Cardiac muscle cell (in vitro differentiated cells and primary cell): ENCODE measurements at regions not wholly inside any gene's neighbourhood (a gene's known extent, or its start where the extent isn't known, plus 50 kb on each side); places are given as distances from the start of the nearest gene placed in this dataset.

Experiments
- DNase-seq, 2 donors: peaks; one replicate each; pipeline versions ENCODE4 v3.0.0 to v3.0.0-alpha.2; 2010 to 2017; ENCODE audit warnings: low read depth in 1 of 2, low spot score in 1 of 2
- H3K27ac ChIP-seq: fragments of 200-600 bp; sonication (generic); 2 replicates; pipeline ENCODE4 v1.5.1; 2016
- H3K27me3 ChIP-seq: fragments of 200-600 bp; sonication (generic); 2 replicates; pipeline ENCODE4 v1.6.0; 2016; ENCODE audit warnings: control low read depth
- H3K36me3 ChIP-seq: fragments of 200-600 bp; sonication (generic); 2 replicates; pipeline ENCODE4 v1.5.1; 2016; ENCODE audit warnings: control low read depth
- H3K4me1 ChIP-seq: fragments of 200-600 bp; sonication (generic); 2 replicates; pipeline ENCODE4 v1.8.1; 2017; ENCODE audit warnings: low read depth, mild to moderate bottlenecking, mixed run types
- H3K4me3 ChIP-seq: fragments of 200-600 bp; sonication (generic); 2 replicates; pipeline ENCODE4 v1.5.1; 2016; ENCODE audit warnings: mild to moderate bottlenecking
- H3K9me3 ChIP-seq: fragments of 200-600 bp; sonication (generic); 2 replicates; pipeline ENCODE4 v1.5.1; 2017; ENCODE audit warnings: low read depth, mild to moderate bottlenecking, control low read depth
- TF ChIP-seq, protein P1 (sequence below): IDR thresholded peaks from 2 replicates; pipeline ENCODE4 v1.5.1; 2012; ENCODE audit warnings: low read depth, mild to moderate bottlenecking, low read length

DNA sequence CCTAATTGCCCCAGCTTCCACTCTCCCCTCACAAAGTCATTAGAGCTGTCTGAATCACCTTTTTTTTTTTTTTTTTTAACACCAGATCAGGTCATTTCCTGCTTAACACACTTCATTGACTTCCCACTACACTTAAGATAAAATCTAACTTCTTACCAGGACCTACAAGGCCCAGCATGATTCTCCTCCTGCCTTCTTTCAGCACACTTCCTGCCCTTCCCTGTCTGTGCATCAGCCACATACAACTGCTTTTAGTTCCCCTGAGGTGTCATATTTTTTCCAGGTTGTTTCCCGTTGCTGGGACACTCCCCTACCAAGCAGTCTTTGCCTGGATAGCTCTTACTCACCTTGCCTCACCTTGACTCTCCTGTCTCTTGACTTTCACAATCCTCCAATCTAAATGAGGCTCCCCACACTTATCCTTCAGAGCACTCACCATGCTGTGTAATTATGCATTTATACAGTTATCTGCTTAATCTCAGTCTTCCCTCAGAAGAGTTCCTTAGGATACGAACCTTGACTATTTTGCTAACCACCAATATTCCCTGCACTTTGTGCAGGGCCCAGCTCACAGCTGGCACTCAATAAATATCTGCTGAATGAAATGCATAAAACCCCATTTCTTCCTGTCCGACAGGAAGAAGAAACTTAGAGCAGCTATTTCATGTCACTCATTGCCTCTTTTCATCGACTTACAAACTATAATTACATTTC is 96.6 kb upstream of the AKIP1 start:
- H3K27ac ChIP-seq, result no peak overlapping the region
- H3K4me1 ChIP-seq, result peaks cover 27% of the 10 kb centered on the region
- TF ChIP-seq, protein P1, sequence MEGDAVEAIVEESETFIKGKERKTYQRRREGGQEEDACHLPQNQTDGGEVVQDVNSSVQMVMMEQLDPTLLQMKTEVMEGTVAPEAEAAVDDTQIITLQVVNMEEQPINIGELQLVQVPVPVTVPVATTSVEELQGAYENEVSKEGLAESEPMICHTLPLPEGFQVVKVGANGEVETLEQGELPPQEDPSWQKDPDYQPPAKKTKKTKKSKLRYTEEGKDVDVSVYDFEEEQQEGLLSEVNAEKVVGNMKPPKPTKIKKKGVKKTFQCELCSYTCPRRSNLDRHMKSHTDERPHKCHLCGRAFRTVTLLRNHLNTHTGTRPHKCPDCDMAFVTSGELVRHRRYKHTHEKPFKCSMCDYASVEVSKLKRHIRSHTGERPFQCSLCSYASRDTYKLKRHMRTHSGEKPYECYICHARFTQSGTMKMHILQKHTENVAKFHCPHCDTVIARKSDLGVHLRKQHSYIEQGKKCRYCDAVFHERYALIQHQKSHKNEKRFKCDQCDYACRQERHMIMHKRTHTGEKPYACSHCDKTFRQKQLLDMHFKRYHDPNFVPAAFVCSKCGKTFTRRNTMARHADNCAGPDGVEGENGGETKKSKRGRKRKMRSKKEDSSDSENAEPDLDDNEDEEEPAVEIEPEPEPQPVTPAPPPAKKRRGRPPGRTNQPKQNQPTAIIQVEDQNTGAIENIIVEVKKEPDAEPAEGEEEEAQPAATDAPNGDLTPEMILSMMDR, result no peak
- H3K27me3 ChIP-seq, result no peaks in the 10 kb centered on the region
- H3K36me3 ChIP-seq, result no peaks in the 10 kb centered on the region
- H3K9me3 ChIP-seq, result no peaks in the 10 kb centered on the region
- H3K4me3 ChIP-seq, result no peak overlapping the region
- no peak for DNase-seq

- TF ChIP-seq, protein P1, result no peak
- H3K27ac ChIP-seq, result no peak overlapping the region
- no peaks in the 10 kb centered on the region for H3K36me3 ChIP-seq
- H3K4me3 ChIP-seq, result no peak overlapping the region
- no peak for DNase-seq
- H3K9me3 ChIP-seq, result no peaks in the 10 kb centered on the region
- no peaks in the 10 kb centered on the region for H3K27me3 ChIP-seq
- H3K4me1 ChIP-seq, result peaks cover 22% of the 10 kb centered on the region
Measured at GRCh38 chr11:8814923-8815240, 96.1 kb upstream of the AKIP1 start.

- Histone ChIP-seq H3K27me3 (no peaks in the 10 kb centered on the region), H3K9me3 (no peaks in the 10 kb centered on the region), H3K27ac (no peak overlapping the region), H3K4me1 (peaks cover 13% of the 10 kb centered on the region), H3K36me3 (no peaks in the 10 kb centered on the region), H3K4me3 (no peak overlapping the region)
- TF ChIP-seq, protein P1, result no peak
- no peak for DNase-seq
Measured at GRCh38 chr11:8818421-8818820, 92.6 kb upstream of the AKIP1 start.

GRCh38 chr11:8820401-8820800 is 90.6 kb upstream of the AKIP1 start:
- Histone ChIP-seq H3K4me3 (no peak overlapping the region), H3K27ac (no peak overlapping the region), H3K4me1 (no peaks in the 10 kb centered on the region), H3K9me3 (no peaks in the 10 kb centered on the region), H3K36me3 (no peaks in the 10 kb centered on the region), H3K27me3 (no peaks in the 10 kb centered on the region)
- DNase-seq, result no peak
- TF ChIP-seq, protein P1, result no peak

- Histone ChIP-seq H3K9me3 (no peaks in the 10 kb centered on the region), H3K27me3 (no peaks in the 10 kb centered on the region), H3K4me3 (no peak overlapping the region), H3K4me1 (peaks cover 15% of the 10 kb centered on the region), H3K36me3 (no peaks in the 10 kb centered on the region), H3K27ac (no peak overlapping the region)
- DNase-seq, result no peak
- TF ChIP-seq, protein P1, result no peak
Measured at GRCh38 chr11:8822469-8822868, 88.5 kb upstream of the AKIP1 start.
